Panc1 (cell line): ENCODE measurements at regions not wholly inside any gene's neighbourhood (a gene's known extent, or its start where the extent isn't known, plus 50 kb on each side); places are given as distances from the start of the nearest gene placed in this dataset.

Source experiments
- CTCF ChIP-seq: fragments of 450-650 bp; IDR thresholded peaks from 2 replicates; pipeline ENCODE4 v1.5.1; 2017; ENCODE audit warnings: mild to moderate bottlenecking
- TCF7L2 ChIP-seq: IDR thresholded peaks from 2 replicates; pipeline ENCODE4 v1.6.1; 2011; ENCODE audit warnings: mild to moderate bottlenecking, low read depth, low read length, inconsistent platforms

- TF ChIP-seq CTCF (no peak), TCF7L2 (no peak)
These were observed 83.6 kb upstream of the TNIK start for GRCh38 chr3:171543759-171544300.
